Upper lobe of left lung (tissue), 6 donors: ENCODE measurements at regions not wholly inside any gene's neighbourhood (a gene's known extent, or its start where the extent isn't known, plus 50 kb on each side); places are given as distances from the start of the nearest gene placed in this dataset.
"Not testable (repeated sequence)": the region's sequence is repeated elsewhere in the genome, so short reads cannot be mapped to it uniquely, and the experiment has no call there.

Experiments used
- ATAC-seq, 2 donors: fragments of 200-7000 bp; cut with Tn5 transposase; one replicate each; pipeline ENCODE4 v1.9.1; 2022; ENCODE audit warnings: mild to moderate bottlenecking in 2 of 2, moderate library complexity in 2 of 2; ENCODE audit not compliant: low FRiP score in 2 of 2
- DNase-seq, 2 donors: peaks; one replicate each; pipeline ENCODE4 v3.0.0-alpha.2; 2019 to 2020
- H3K27ac ChIP-seq, 4 donors: fragments of 200-600 bp; sonication (generic); one replicate each; pipeline ENCODE4 v1.5.1; 2016 to 2019
- H3K27me3 ChIP-seq, 4 donors: fragments of 200-600 bp; sonication (generic); one replicate each; pipeline ENCODE4 v1.5.1; 2017 to 2019
- H3K36me3 ChIP-seq, 4 donors: fragments of 200-600 bp; sonication (generic); one replicate each; pipeline ENCODE4 v1.5.1; 2016 to 2019
- H3K4me1 ChIP-seq, 4 donors: fragments of 200-600 bp; sonication (generic); one replicate each; pipeline ENCODE4 v1.5.1; 2018 to 2019
- H3K4me3 ChIP-seq, 4 donors: fragments of 200-600 bp; sonication (generic); one replicate each; pipeline ENCODE4 v1.5.1; 2017 to 2019; ENCODE audit warnings: mild to moderate bottlenecking in 2 of 4, moderate library complexity in 1 of 4
- H3K9me3 ChIP-seq, 4 donors: fragments of 200-600 bp; sonication (generic); one replicate each; pipeline ENCODE4 v1.5.1; 2018 to 2019
- CTCF ChIP-seq, 6 experiments: fragments of 450-650 bp in 4 of 6; fragments of 200-600 bp in 2 of 6; sonication (generic) in 2 of 6; IDR thresholded peaks; one replicate each; pipeline ENCODE4 v1.5.1; 2016 to 2019; ENCODE audit warnings: antibody characterized with exemption in 6 of 6
- EP300 ChIP-seq, 4 donors: sonication (generic); formaldehyde crosslinking; IDR thresholded peaks; one replicate each; pipeline ENCODE4 v1.5.1; 2017; ENCODE audit warnings: antibody characterized with exemption in 4 of 4, control low read depth in 2 of 4
- POLR2A ChIP-seq, 4 donors: fragments of 450-650 bp; IDR thresholded peaks; one replicate each; pipeline ENCODE4 v1.5.1; 2016 to 2017; ENCODE audit warnings: antibody characterized with exemption in 4 of 4, mild to moderate bottlenecking in 2 of 4
- POLR2AphosphoS5 ChIP-seq, 2 donors: sonication (generic); formaldehyde crosslinking; IDR thresholded peaks; one replicate each; pipeline ENCODE4 v1.5.1; 2017; ENCODE audit warnings: antibody characterized with exemption in 2 of 2
- WGBS, 2 donors: methylation state at CpG; one replicate each; pipeline ENCODE4 v1.1.5; 2017 to 2018; 5-methylcytosine and 5-hydroxymethylcytosine counted together
- donor health status: DM: no; HTN: no; CAD: no; lungs with moderate emphysema.
- donor health status: DM: no; HTN: yes; CAD: no; lungs with severe emphysema.

DNA sequence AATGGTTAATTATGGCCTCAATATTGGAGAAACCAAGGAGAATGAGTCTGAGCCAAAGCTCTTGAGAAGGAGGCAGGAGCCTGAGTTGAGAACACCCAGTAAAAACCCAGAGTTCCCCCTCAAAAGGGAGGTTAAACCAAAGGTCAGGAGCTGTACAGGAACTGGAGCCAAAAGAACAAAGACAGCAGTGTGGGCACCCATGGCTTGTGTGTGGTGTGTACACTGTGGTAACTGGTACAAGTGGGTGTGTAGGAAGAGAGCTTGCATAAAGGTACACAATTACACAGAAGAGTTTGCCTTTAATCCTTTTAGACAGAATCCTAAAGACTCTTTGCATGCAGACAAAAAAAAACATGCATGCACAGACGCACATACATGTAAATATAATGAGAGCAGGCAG lies 87.1 kb downstream of the IGSF1 start:
- TF ChIP-seq POLR2A (IDR thresholded peaks at IDR 0.05) = no peak
- H3K4me3 ChIP-seq = no peak overlapping the region
- WGBS, 2 donors = 21 to 50% methylated on average over 1 of the region's 1 CpG
- DNase-seq = no peak
- H3K4me1 ChIP-seq = no peaks in the 10 kb centered on the region
- H3K27ac ChIP-seq = no peak overlapping the region
- H3K36me3 ChIP-seq = no peaks in the 10 kb centered on the region
- no peaks in the 10 kb centered on the region for H3K9me3 ChIP-seq
- no peaks in the 10 kb centered on the region for H3K27me3 ChIP-seq
- ATAC-seq = no peak

DNA sequence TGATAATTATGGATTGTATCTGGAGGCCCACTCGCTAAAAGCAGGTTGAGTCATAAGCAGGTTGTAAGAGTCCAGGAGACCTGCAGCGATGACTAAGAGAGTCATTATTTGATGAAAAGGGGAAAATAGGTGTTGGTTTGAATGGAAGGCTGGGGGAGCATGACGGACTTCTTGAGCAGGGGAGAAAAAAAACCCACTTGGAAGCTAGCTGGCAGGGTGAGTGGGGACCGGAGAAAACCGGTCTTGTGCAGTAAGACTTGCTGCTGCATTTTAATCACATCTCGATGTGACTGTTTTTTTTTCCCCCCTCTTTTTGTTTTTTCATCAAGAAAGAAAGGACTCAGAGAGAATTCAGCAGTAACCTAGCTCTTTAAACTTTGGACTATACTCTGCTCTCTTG lies 90.0 kb downstream of the IGSF1 start:
- Histone ChIP-seq H3K9me3 (no peaks in the 10 kb centered on the region), H3K4me1 (no peaks in the 10 kb centered on the region), H3K36me3 (no peaks in the 10 kb centered on the region), H3K27ac (no peak overlapping the region), H3K4me3 (no peak overlapping the region), H3K27me3 (no peaks in the 10 kb centered on the region)
- WGBS, 2 donors = 58 to 65% methylated on average over 6 of the region's 6 CpGs
- no peak for ATAC-seq
- no peak for DNase-seq
- TF ChIP-seq POLR2AphosphoS5 (IDR thresholded peaks at IDR 0.05) = no peak
- TF ChIP-seq CTCF (IDR thresholded peaks at IDR 0.05) = no peak
- TF ChIP-seq POLR2A (IDR thresholded peaks at IDR 0.05) = no peak
- TF ChIP-seq EP300 (IDR thresholded peaks at IDR 0.05) = no peak

GRCh38 chrX:131187206-131187605 lies 101.9 kb downstream of the IGSF1 start:
- DNase-seq = no peak
- Histone ChIP-seq H3K4me3 (no peak overlapping the region), H3K36me3 (no peaks in the 10 kb centered on the region), H3K4me1 (no peaks in the 10 kb centered on the region), H3K9me3 (no peaks in the 10 kb centered on the region), H3K27me3 (no peaks in the 10 kb centered on the region), H3K27ac (no peak overlapping the region)
- 44 to 71% methylated on average over 1 of the region's 1 CpG for WGBS, 2 donors
- TF ChIP-seq POLR2AphosphoS5 (IDR thresholded peaks at IDR 0.05) = no peak
- no peak for ATAC-seq

- DNase-seq (no peak), ATAC-seq (no peak)
- Histone ChIP-seq H3K27ac (no peak overlapping the region), H3K27me3 (no peaks in the 10 kb centered on the region), H3K4me1 (no peaks in the 10 kb centered on the region), H3K9me3 (no peaks in the 10 kb centered on the region), H3K36me3 (no peaks in the 10 kb centered on the region), H3K4me3 (no peak overlapping the region)
- TF ChIP-seq POLR2AphosphoS5 (IDR thresholded peaks at IDR 0.05) (no peak), CTCF (IDR thresholded peaks at IDR 0.05) (no peak), POLR2A (IDR thresholded peaks at IDR 0.05) (no peak), EP300 (IDR thresholded peaks at IDR 0.05) (no peak)
- 94 to 100% methylated on average over 1 of the region's 1 CpG for WGBS, 2 donors
Measured at GRCh38 chrX:131170148-131170547, 112.0 kb downstream of the ARHGAP36 start.

GRCh38 chrX:131163645-131164044 lies 105.5 kb downstream of the ARHGAP36 start:
- DNase-seq, H3K4me1 ChIP-seq, H3K27ac ChIP-seq, ATAC-seq, H3K36me3 ChIP-seq, H3K4me3 ChIP-seq, H3K9me3 ChIP-seq, H3K27me3 ChIP-seq: not testable (repeated sequence)
- 57% methylated on average over 4 of the region's 4 CpGs; no CpG with 5 or more reads in 1 of the 2 donors for WGBS, 2 donors

DNA sequence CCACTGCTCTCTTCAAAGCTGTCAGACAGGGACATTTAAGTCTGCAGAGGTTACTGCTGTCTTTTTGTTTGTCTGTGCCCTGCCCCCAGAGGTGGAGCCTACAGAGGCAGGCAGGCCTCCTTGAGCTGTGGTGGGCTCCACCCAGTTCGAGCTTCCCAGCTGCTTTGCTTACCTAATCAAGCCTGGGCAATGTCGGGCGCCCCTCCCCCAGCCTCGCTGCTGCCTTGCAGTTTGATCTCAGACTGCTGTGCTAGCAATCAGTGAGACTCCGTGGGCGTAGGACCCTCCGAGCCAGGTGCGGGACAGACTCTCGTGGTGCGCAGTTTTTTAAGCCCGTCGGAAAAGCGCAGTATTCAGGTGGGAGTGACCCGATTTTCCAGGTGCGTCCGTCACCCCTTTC lies 99.5 kb downstream of the ARHGAP36 start:
- not testable (repeated sequence) for H3K9me3 ChIP-seq, H3K4me3 ChIP-seq, ATAC-seq, H3K27me3 ChIP-seq, H3K4me1 ChIP-seq, H3K27ac ChIP-seq, H3K36me3 ChIP-seq
- WGBS, 2 donors = 48% methylated on average over 14 of the region's 16 CpGs; no CpG with 5 or more reads in 1 of the 2 donors
- peak in 1 of 2 donors; percentile 24 for DNase-seq

DNA sequence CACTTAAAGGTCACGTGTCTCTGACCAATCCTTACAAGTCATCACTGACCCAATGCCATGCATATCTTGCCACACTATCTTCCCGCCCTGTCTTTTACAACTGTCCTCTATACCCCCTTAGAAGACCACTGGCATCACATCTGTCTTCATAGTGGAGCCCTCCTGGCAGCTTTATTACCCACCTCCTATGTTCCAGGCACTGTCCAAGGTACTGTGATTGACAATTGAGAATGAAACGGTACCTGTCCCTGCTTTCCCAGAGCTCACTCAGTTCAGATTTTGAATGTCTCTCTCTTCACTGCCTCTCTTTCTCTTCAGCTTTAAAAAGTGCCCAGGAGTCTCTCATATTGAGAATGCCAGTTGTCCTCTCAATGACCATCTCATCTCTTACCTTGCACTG lies 88.6 kb downstream of the ARHGAP36 start:
- 55 to 56% methylated on average over 2 to 3 of the region's 3 CpGs for WGBS, 2 donors
- H3K27ac ChIP-seq = no peak overlapping the region
- no peaks in the 10 kb centered on the region for H3K36me3 ChIP-seq
- no peak for DNase-seq
- no peak for ATAC-seq
- TF ChIP-seq POLR2AphosphoS5 (IDR thresholded peaks at IDR 0.05) (no peak), CTCF (IDR thresholded peaks at IDR 0.05) (no peak), EP300 (IDR thresholded peaks at IDR 0.05) (no peak), POLR2A (IDR thresholded peaks at IDR 0.05) (no peak)
- H3K4me3 ChIP-seq = no peak overlapping the region
- H3K27me3 ChIP-seq = no peaks in the 10 kb centered on the region
- H3K9me3 ChIP-seq = peaks cover 0 to 6% (median 0%) of the 10 kb centered on the region in 4 donors
- no peaks in the 10 kb centered on the region for H3K4me1 ChIP-seq
